Body of pancreas (tissue), 4 donors: ENCODE measurements at regions not wholly inside any gene's neighbourhood (a gene's known extent, or its start where the extent isn't known, plus 50 kb on each side); places are given as distances from the start of the nearest gene placed in this dataset.

Experiments used
- ATAC-seq: fragments of 150-250 bp; one replicate; pipeline ENCODE4 v1.9.1; 2016
- DNase-seq, 4 donors: peaks; one replicate each; pipeline ENCODE4 v3.0.0-alpha.2; 2019
- H3K27ac ChIP-seq, 4 donors: fragments of 200-600 bp; sonication (generic); 1 replicate in 3 of 4; 2 replicates in 1 of 4; pipeline versions ENCODE4 v1.5.1 to v1.6.1; 2016 to 2019; ENCODE audit warnings: mild to moderate bottlenecking in 1 of 4, mixed read lengths in 1 of 4, moderate library complexity in 1 of 4
- H3K27me3 ChIP-seq, 2 donors: fragments of 200-600 bp; sonication (generic); one replicate each; pipeline ENCODE4 v1.6.0; 2016; ENCODE audit warnings: mild to moderate bottlenecking in 1 of 2
- H3K36me3 ChIP-seq, 2 donors: fragments of 200-600 bp; sonication (generic); replicated peaks in 1 of 2; 2 replicates each; pipeline ENCODE4 v1.5.1; 2016; ENCODE audit warnings: low read depth in 2 of 2; ENCODE audit not compliant: insufficient read depth in 1 of 2
- H3K4me1 ChIP-seq: fragments of 200-600 bp; sonication (generic); one replicate; pipeline ENCODE4 v1.6.0; 2016
- H3K4me3 ChIP-seq, 2 donors: fragments of 200-600 bp; sonication (generic); 1 replicate in 1 of 2; 2 replicates in 1 of 2; pipeline ENCODE4 v1.5.1; 2016 to 2019
- H3K9me3 ChIP-seq, 3 donors: fragments of 200-600 bp; sonication (generic); 1 replicate in 2 of 3; 2 replicates in 1 of 3; pipeline ENCODE4 v1.5.1; 2016
- CTCF ChIP-seq, 7 experiments: fragments of 450-650 bp in 4 of 7; fragments of 200-600 bp in 3 of 7; sonication (generic) in 3 of 7; IDR thresholded peaks; one replicate each; pipeline ENCODE4 v1.5.1; 2016 to 2019; ENCODE audit warnings: antibody characterized with exemption in 7 of 7
- POLR2A ChIP-seq, 3 donors: fragments of 450-650 bp; IDR thresholded peaks; one replicate each; pipeline ENCODE4 v1.6.1; 2016; ENCODE audit warnings: antibody characterized with exemption in 3 of 3, mild to moderate bottlenecking in 2 of 3
- whole genome bisulfite sequencing, 2 donors: methylation state at CpG; one replicate each; pipeline ENCODE4 v1.1.5; 2017; 5-methylcytosine and 5-hydroxymethylcytosine counted together
- intact Hi-C: fragments of 100-400 bp; cut with DNase I; formaldehyde crosslinking; loops from one replicate; pipeline ENCODE4 v1.15.1; 2023

DNA sequence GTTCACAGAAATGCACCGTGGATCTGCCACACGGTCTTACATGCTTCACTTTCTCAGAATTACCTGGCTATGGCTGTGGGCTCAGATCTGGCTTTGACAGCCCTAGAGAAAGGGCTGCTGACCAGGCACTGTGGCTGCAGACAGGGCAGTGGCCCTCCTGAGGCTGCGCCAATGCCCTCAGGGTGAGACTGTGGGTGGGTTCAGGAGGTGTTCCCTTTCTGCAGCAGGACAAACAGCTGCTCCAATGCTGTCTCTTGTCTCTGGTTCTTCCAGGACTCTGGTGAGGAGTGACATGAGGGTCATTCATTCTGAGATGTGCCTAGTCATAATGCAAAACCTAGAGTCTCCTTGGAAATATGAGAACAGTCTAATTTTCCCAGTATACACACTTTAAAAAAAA lies 90.5 kb upstream of the SMIM21 start:
- no peak for DNase-seq
- Histone ChIP-seq H3K4me1 (no peaks in the 10 kb centered on the region), H3K4me3 (no peak overlapping the region), H3K27me3 (no peaks in the 10 kb centered on the region), H3K27ac (no peak overlapping the region), H3K36me3 (no peaks in the 10 kb centered on the region), H3K9me3 (peaks cover 0 to 11% (median 0%) of the 10 kb centered on the region in 3 donors)
- WGBS, 2 donors: 80 to 88% methylated on average over 3 of the region's 3 CpGs
- intact Hi-C loops: no loop called here
- no peak for ATAC-seq
- TF ChIP-seq POLR2A (IDR thresholded peaks at IDR 0.05) (no peak), CTCF (IDR thresholded peaks at IDR 0.05) (no peak)

GRCh38 chr18:75517286-75517685 lies 89.8 kb upstream of the SMIM21 start:
- H3K36me3 ChIP-seq: no peaks in the 10 kb centered on the region
- WGBS, 2 donors: 72 to 74% methylated on average over 3 of the region's 3 CpGs
- ATAC-seq (no peak), DNase-seq (no peak)
- TF ChIP-seq POLR2A (IDR thresholded peaks at IDR 0.05): no peak
- TF ChIP-seq CTCF (IDR thresholded peaks at IDR 0.05): no peak
- H3K27ac ChIP-seq: no peak overlapping the region
- H3K4me3 ChIP-seq: no peak overlapping the region
- H3K4me1 ChIP-seq: no peaks in the 10 kb centered on the region
- H3K27me3 ChIP-seq: no peaks in the 10 kb centered on the region
- intact Hi-C loops: no loop called here
- H3K9me3 ChIP-seq: peaks cover 0 to 11% (median 0%) of the 10 kb centered on the region in 3 donors

GRCh38 chr18:75507636-75508035 lies 80.1 kb upstream of the SMIM21 start:
- Histone ChIP-seq H3K36me3 (no peaks in the 10 kb centered on the region), H3K27ac (no peak overlapping the region), H3K27me3 (no peaks in the 10 kb centered on the region), H3K4me1 (no peaks in the 10 kb centered on the region), H3K9me3 (no peaks in the 10 kb centered on the region), H3K4me3 (no peak overlapping the region)
- intact Hi-C loops: no loop called here
- ATAC-seq (no peak), DNase-seq (no peak)
- 80 to 86% methylated on average over 5 of the region's 5 CpGs for WGBS, 2 donors
- no peak for TF ChIP-seq CTCF (IDR thresholded peaks at IDR 0.05)
- no peak for TF ChIP-seq POLR2A (IDR thresholded peaks at IDR 0.05)

DNA sequence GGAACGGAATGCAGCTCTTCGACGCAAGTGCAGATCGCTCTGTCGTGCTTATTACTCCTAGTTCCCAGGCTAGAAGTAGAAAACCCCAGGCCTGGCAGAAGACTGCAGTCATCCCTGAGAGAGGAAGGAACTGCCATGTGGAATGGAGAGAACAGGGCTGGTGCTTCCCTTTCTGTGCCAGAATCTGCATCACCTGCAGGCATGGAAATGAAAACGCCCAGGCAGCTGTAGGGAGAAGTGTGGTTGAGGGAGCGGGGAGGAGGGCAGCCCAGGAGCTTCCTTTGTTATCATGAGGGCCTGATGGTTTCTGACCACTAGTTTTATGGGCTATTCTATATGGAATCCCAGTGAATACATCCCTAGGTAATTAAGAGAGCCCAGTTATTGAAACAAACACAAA lies 79.4 kb upstream of the SMIM21 start:
- no peaks in the 10 kb centered on the region for H3K4me1 ChIP-seq
- H3K27me3 ChIP-seq: no peaks in the 10 kb centered on the region
- no peaks in the 10 kb centered on the region for H3K9me3 ChIP-seq
- TF ChIP-seq CTCF (IDR thresholded peaks at IDR 0.05): no peak
- TF ChIP-seq POLR2A (IDR thresholded peaks at IDR 0.05): no peak
- DNase-seq (no peak), ATAC-seq (no peak)
- H3K4me3 ChIP-seq: no peak overlapping the region
- intact Hi-C loops: no loop called here
- 76 to 86% methylated on average over 7 of the region's 7 CpGs for WGBS, 2 donors
- no peaks in the 10 kb centered on the region for H3K36me3 ChIP-seq
- no peak overlapping the region for H3K27ac ChIP-seq

DNA sequence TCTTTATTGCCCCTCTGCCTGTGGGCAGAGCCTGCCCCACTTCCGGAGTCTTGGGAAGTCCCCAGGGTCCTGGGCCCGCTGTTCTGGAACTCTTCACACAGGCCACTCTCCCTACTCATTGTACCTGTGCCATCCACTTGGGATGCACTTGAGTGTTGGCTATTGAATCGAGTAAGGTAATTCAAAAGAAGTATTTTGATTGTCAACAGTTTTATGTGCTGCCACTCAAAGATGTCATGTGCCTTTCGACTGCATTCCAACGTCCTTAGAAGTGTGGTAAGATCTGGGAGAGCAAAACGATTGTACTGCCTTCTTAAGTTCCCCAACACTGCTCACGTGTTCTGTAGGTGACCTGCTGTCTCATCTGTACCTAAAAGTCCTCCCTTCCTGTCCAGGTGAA lies 77.0 kb upstream of the SMIM21 start:
- no peaks in the 10 kb centered on the region for H3K36me3 ChIP-seq
- ATAC-seq (no peak), DNase-seq (no peak)
- no peaks in the 10 kb centered on the region for H3K9me3 ChIP-seq
- H3K27ac ChIP-seq: no peak overlapping the region
- TF ChIP-seq POLR2A (IDR thresholded peaks at IDR 0.05): no peak
- no peak for TF ChIP-seq CTCF (IDR thresholded peaks at IDR 0.05)
- no peaks in the 10 kb centered on the region for H3K4me1 ChIP-seq
- H3K4me3 ChIP-seq: no peak overlapping the region
- intact Hi-C loops: no loop called here
- H3K27me3 ChIP-seq: no peaks in the 10 kb centered on the region
- WGBS, 2 donors: 60 to 63% methylated on average over 6 to 7 of the region's 7 CpGs
